DND-41 (cell line): ENCODE measurements at regions not wholly inside any gene's neighbourhood (a gene's known extent, or its start where the extent isn't known, plus 50 kb on each side); places are given as distances from the start of the nearest gene placed in this dataset.

ENCODE experiments used
- EZH2 ChIP-seq: IDR thresholded peaks from 3 replicates; pipeline ENCODE4 v1.6.1; 2012; ENCODE audit warnings: borderline replicate concordance, low read depth, mild to moderate bottlenecking, moderate library complexity, low read length, inconsistent platforms; ENCODE audit not compliant: severe bottlenecking
- TF ChIP-seq, protein P1 (sequence below): IDR thresholded peaks from 2 replicates; pipeline ENCODE4 v1.5.1; 2012; ENCODE audit warnings: borderline replicate concordance, low read length, moderate library complexity, mild to moderate bottlenecking; ENCODE audit not compliant: poor library complexity, severe bottlenecking; ENCODE audit errors: extremely low read depth

GRCh38 chr7:145478541-145478940 is 638.1 kb upstream of the CNTNAP2 start:
- TF ChIP-seq, protein P1, sequence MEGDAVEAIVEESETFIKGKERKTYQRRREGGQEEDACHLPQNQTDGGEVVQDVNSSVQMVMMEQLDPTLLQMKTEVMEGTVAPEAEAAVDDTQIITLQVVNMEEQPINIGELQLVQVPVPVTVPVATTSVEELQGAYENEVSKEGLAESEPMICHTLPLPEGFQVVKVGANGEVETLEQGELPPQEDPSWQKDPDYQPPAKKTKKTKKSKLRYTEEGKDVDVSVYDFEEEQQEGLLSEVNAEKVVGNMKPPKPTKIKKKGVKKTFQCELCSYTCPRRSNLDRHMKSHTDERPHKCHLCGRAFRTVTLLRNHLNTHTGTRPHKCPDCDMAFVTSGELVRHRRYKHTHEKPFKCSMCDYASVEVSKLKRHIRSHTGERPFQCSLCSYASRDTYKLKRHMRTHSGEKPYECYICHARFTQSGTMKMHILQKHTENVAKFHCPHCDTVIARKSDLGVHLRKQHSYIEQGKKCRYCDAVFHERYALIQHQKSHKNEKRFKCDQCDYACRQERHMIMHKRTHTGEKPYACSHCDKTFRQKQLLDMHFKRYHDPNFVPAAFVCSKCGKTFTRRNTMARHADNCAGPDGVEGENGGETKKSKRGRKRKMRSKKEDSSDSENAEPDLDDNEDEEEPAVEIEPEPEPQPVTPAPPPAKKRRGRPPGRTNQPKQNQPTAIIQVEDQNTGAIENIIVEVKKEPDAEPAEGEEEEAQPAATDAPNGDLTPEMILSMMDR: no peak
- TF ChIP-seq EZH2: no peak
